HCT116 (cell line): ENCODE measurements at regions not wholly inside any gene's neighbourhood (a gene's known extent, or its start where the extent isn't known, plus 50 kb on each side); places are given as distances from the start of the nearest gene placed in this dataset.

ENCODE experiments used
- ATF3 ChIP-seq: IDR thresholded peaks from 2 replicates; pipeline ENCODE4 v1.6.1; 2012
- EGR1 ChIP-seq: IDR thresholded peaks from 2 replicates; pipeline ENCODE4 v1.6.1; 2012; ENCODE audit warnings: low read depth
- EZH2 ChIP-seq: fragments of 200-600 bp; sonication (generic); IDR thresholded peaks from 2 replicates; pipeline ENCODE4 v1.6.1; 2017; ENCODE audit warnings: antibody characterized with exemption, mixed run types
- EZH2phosphoT487 ChIP-seq: fragments of 200-600 bp; IDR thresholded peaks from 2 replicates; pipeline ENCODE4 v1.6.1; 2018; ENCODE audit warnings: antibody characterized with exemption, borderline replicate concordance
- FOSL1 ChIP-seq: IDR thresholded peaks from 2 replicates; pipeline ENCODE4 v1.6.1; 2012; ENCODE audit warnings: low read depth
- JUND ChIP-seq: IDR thresholded peaks from 2 replicates; pipeline ENCODE4 v1.6.1; 2012
- POLR2A ChIP-seq: IDR thresholded peaks from 2 replicates; pipeline ENCODE4 v1.7.0; 2011; ENCODE audit warnings: borderline replicate concordance; ENCODE audit not compliant: insufficient read depth, insufficient read length; ENCODE audit errors: extremely low read depth
- POLR2AphosphoS5 ChIP-seq: IDR thresholded peaks from 2 replicates; pipeline ENCODE4 v1.6.1; 2011; ENCODE audit warnings: mild to moderate bottlenecking, low read depth, low read length, moderate library complexity
- YY1 ChIP-seq: IDR thresholded peaks from 2 replicates; pipeline ENCODE4 v1.6.1; 2011; ENCODE audit warnings: low read length, low read depth, moderate library complexity, mild to moderate bottlenecking; ENCODE audit not compliant: insufficient replicate concordance; ENCODE audit errors: extremely low read depth
- TF ChIP-seq, protein P1 (sequence below), 3 experiments: fragments of 200-600 bp in 1 of 3; sonication (generic) in 1 of 3; IDR thresholded peaks in 2 of 3; conservative IDR thresholded peaks in 1 of 3; 2 replicates each; pipeline ENCODE4 v1.5.1; 2012 to 2017; ENCODE audit warnings: low read depth in 2 of 3, low read length in 2 of 3, antibody characterized with exemption in 1 of 3, borderline replicate concordance in 1 of 3, control low read depth in 1 of 3, mild to moderate bottlenecking in 1 of 3, mixed read lengths in 1 of 3, mixed run types in 1 of 3, moderate library complexity in 1 of 3; ENCODE audit not compliant: insufficient read depth in 1 of 3
- TF ChIP-seq, protein P2 (sequence below): IDR thresholded peaks from 2 replicates; pipeline ENCODE4 v1.6.1; 2012; ENCODE audit warnings: low read depth
- TF ChIP-seq, protein P3 (sequence below): IDR thresholded peaks from 2 replicates; pipeline ENCODE4 v1.6.1; 2012

- TF ChIP-seq EGR1, result no peak
- TF ChIP-seq, protein P1, sequence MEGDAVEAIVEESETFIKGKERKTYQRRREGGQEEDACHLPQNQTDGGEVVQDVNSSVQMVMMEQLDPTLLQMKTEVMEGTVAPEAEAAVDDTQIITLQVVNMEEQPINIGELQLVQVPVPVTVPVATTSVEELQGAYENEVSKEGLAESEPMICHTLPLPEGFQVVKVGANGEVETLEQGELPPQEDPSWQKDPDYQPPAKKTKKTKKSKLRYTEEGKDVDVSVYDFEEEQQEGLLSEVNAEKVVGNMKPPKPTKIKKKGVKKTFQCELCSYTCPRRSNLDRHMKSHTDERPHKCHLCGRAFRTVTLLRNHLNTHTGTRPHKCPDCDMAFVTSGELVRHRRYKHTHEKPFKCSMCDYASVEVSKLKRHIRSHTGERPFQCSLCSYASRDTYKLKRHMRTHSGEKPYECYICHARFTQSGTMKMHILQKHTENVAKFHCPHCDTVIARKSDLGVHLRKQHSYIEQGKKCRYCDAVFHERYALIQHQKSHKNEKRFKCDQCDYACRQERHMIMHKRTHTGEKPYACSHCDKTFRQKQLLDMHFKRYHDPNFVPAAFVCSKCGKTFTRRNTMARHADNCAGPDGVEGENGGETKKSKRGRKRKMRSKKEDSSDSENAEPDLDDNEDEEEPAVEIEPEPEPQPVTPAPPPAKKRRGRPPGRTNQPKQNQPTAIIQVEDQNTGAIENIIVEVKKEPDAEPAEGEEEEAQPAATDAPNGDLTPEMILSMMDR (IDR thresholded peaks at IDR 0.05 in 2 of 3, conservative IDR thresholded peaks at IDR 0.05 in 1 of 3; ENCODE audit: borderline replicate concordance in 1 of 3, insufficient read depth in 1 of 3, low read depth in 2 of 3, low read length in 2 of 3), result no peak
- TF ChIP-seq EZH2, result no peak
- no peak for TF ChIP-seq POLR2AphosphoS5
- TF ChIP-seq EZH2phosphoT487, result no peak
- TF ChIP-seq, protein P2, sequence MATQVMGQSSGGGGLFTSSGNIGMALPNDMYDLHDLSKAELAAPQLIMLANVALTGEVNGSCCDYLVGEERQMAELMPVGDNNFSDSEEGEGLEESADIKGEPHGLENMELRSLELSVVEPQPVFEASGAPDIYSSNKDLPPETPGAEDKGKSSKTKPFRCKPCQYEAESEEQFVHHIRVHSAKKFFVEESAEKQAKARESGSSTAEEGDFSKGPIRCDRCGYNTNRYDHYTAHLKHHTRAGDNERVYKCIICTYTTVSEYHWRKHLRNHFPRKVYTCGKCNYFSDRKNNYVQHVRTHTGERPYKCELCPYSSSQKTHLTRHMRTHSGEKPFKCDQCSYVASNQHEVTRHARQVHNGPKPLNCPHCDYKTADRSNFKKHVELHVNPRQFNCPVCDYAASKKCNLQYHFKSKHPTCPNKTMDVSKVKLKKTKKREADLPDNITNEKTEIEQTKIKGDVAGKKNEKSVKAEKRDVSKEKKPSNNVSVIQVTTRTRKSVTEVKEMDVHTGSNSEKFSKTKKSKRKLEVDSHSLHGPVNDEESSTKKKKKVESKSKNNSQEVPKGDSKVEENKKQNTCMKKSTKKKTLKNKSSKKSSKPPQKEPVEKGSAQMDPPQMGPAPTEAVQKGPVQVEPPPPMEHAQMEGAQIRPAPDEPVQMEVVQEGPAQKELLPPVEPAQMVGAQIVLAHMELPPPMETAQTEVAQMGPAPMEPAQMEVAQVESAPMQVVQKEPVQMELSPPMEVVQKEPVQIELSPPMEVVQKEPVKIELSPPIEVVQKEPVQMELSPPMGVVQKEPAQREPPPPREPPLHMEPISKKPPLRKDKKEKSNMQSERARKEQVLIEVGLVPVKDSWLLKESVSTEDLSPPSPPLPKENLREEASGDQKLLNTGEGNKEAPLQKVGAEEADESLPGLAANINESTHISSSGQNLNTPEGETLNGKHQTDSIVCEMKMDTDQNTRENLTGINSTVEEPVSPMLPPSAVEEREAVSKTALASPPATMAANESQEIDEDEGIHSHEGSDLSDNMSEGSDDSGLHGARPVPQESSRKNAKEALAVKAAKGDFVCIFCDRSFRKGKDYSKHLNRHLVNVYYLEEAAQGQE, result no peak
- TF ChIP-seq POLR2A, result no peak
- no peak for TF ChIP-seq ATF3
- TF ChIP-seq YY1, result no peak
- TF ChIP-seq JUND, result no peak
- no peak for TF ChIP-seq FOSL1
- TF ChIP-seq, protein P3, sequence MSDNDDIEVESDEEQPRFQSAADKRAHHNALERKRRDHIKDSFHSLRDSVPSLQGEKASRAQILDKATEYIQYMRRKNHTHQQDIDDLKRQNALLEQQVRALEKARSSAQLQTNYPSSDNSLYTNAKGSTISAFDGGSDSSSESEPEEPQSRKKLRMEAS, result no peak
Observed at GRCh38 chr11:45475173-45475572, 189.0 kb upstream of the SYT13 start.
